GM20000 (cell line): ENCODE measurements at regions not wholly inside any gene's neighbourhood (a gene's known extent, or its start where the extent isn't known, plus 50 kb on each side); places are given as distances from the start of the nearest gene placed in this dataset.

Experiments
- DNase-seq: peaks from one replicate; pipeline ENCODE4 v3.0.0; 2012; ENCODE audit warnings: low spot score
- CTCF ChIP-seq: IDR thresholded peaks from 2 replicates; pipeline ENCODE4 v1.5.1; 2012; ENCODE audit warnings: mild to moderate bottlenecking, control low read depth; ENCODE audit errors: extremely low read depth, missing control alignments

- DNase-seq = no peak
- TF ChIP-seq CTCF = no peak
These were observed 74.3 kb upstream of the SIPA1L2 start for GRCh38 chr1:232704256-232704655.

- TF ChIP-seq CTCF = no peak
- no peak for DNase-seq
These were observed 75.1 kb upstream of the SIPA1L2 start for GRCh38 chr1:232704694-232705680.

GRCh38 chr1:232705815-232706575 lies 76.1 kb upstream of the SIPA1L2 start:
- no peak for DNase-seq
- no peak for TF ChIP-seq CTCF

- no peak for DNase-seq
- no peak for TF ChIP-seq CTCF
These were observed 77.2 kb upstream of the SIPA1L2 start for GRCh38 chr1:232707142-232707541.

- TF ChIP-seq CTCF = no peak
- no peak for DNase-seq
These were observed 79.5 kb upstream of the SIPA1L2 start for GRCh38 chr1:232709386-232709785.

- no peak for DNase-seq
- no peak for TF ChIP-seq CTCF
These were observed 82.1 kb upstream of the SIPA1L2 start for GRCh38 chr1:232711996-232712395.

- no peak for TF ChIP-seq CTCF
- DNase-seq = no peak
These were observed 83.9 kb upstream of the SIPA1L2 start for GRCh38 chr1:232713785-232714184.
